Fibroblast of peridontal ligament (primary cell): ENCODE measurements at regions not wholly inside any gene's neighbourhood (a gene's known extent, or its start where the extent isn't known, plus 50 kb on each side); places are given as distances from the start of the nearest gene placed in this dataset.
"Not testable (repeated sequence)": the region's sequence is repeated elsewhere in the genome, so short reads cannot be mapped to it uniquely, and the experiment has no call there.

ENCODE experiments used
- DNase-seq: peaks from one replicate; pipeline ENCODE4 v3.0.0-alpha.2; 2010; ENCODE audit errors: extremely low read depth

- peak; percentile 84 for DNase-seq
These were observed 154.0 kb downstream of the REEP3 start for GRCh38 chr10:63675171-63675570.

- no peak for DNase-seq
These were observed 155.8 kb downstream of the REEP3 start for GRCh38 chr10:63677001-63677400.

- not testable (repeated sequence) for DNase-seq
These were observed 159.3 kb downstream of the REEP3 start for GRCh38 chr10:63680545-63680944.

GRCh38 chr10:63681993-63682697, 160.9 kb downstream of the REEP3 start:
- peak; percentile 100 for DNase-seq

- DNase-seq = not testable (repeated sequence)
These were observed 161.5 kb downstream of the REEP3 start for GRCh38 chr10:63682698-63683052.

GRCh38 chr10:63683223-63683622, 162.0 kb downstream of the REEP3 start:
- DNase-seq = no peak

GRCh38 chr10:63683686-63684085, 162.5 kb downstream of the REEP3 start:
- DNase-seq = no peak

- no peak for DNase-seq
These were observed 163.2 kb downstream of the REEP3 start for GRCh38 chr10:63684257-63684936.

GRCh38 chr10:63689768-63690167, 168.6 kb downstream of the REEP3 start:
- DNase-seq = no peak

- peak; percentile 76 for DNase-seq
These were observed 171.2 kb downstream of the REEP3 start for GRCh38 chr10:63692220-63692896.

- DNase-seq = not testable (repeated sequence)
These were observed 171.8 kb downstream of the REEP3 start for GRCh38 chr10:63693021-63693420.

GRCh38 chr10:63696205-63696604, 175.0 kb downstream of the REEP3 start:
- no peak for DNase-seq

GRCh38 chr10:63697956-63698786, 177.0 kb downstream of the REEP3 start:
- DNase-seq = peak; percentile 47

GRCh38 chr10:63698787-63699150, 177.6 kb downstream of the REEP3 start:
- peak; percentile 73 for DNase-seq

GRCh38 chr10:63699785-63700613, 178.8 kb downstream of the REEP3 start:
- peak; percentile 99 for DNase-seq

GRCh38 chr10:63700631-63701156, 179.5 kb downstream of the REEP3 start:
- peak; percentile 64 for DNase-seq

GRCh38 chr10:63702092-63702491, 180.9 kb downstream of the REEP3 start:
- DNase-seq = peak; percentile 52

GRCh38 chr10:63703113-63703670, 182.0 kb downstream of the REEP3 start:
- DNase-seq = peak; percentile 44

- no peak for DNase-seq
These were observed 182.6 kb downstream of the REEP3 start for GRCh38 chr10:63703740-63704345.

- peak; percentile 99 for DNase-seq
These were observed 186.2 kb downstream of the REEP3 start for GRCh38 chr10:63707254-63707910.
